GM12865 (cell line): ENCODE measurements at regions not wholly inside any gene's neighbourhood (a gene's known extent, or its start where the extent isn't known, plus 50 kb on each side); places are given as distances from the start of the nearest gene placed in this dataset.

Experiments used
- DNase-seq: peaks from one replicate; pipeline ENCODE4 v3.0.0; 2010; ENCODE audit warnings: low read depth
- H3K4me3 ChIP-seq: 2 replicates; pipeline ENCODE4 v1.5.1; 2011; ENCODE audit warnings: mild to moderate bottlenecking, low read depth, low read length, control low read depth
- TF ChIP-seq, protein P1 (sequence below): IDR thresholded peaks from 2 replicates; pipeline ENCODE4 v1.5.1; 2011; ENCODE audit warnings: low read length, control low read depth, low read depth, inconsistent platforms; ENCODE audit not compliant: insufficient read depth; ENCODE audit errors: missing control alignments

GRCh38 chr10:107665459-107665858 is 501.0 kb upstream of the SORCS1 start:
- no peak for DNase-seq
- TF ChIP-seq, protein P1, sequence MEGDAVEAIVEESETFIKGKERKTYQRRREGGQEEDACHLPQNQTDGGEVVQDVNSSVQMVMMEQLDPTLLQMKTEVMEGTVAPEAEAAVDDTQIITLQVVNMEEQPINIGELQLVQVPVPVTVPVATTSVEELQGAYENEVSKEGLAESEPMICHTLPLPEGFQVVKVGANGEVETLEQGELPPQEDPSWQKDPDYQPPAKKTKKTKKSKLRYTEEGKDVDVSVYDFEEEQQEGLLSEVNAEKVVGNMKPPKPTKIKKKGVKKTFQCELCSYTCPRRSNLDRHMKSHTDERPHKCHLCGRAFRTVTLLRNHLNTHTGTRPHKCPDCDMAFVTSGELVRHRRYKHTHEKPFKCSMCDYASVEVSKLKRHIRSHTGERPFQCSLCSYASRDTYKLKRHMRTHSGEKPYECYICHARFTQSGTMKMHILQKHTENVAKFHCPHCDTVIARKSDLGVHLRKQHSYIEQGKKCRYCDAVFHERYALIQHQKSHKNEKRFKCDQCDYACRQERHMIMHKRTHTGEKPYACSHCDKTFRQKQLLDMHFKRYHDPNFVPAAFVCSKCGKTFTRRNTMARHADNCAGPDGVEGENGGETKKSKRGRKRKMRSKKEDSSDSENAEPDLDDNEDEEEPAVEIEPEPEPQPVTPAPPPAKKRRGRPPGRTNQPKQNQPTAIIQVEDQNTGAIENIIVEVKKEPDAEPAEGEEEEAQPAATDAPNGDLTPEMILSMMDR, result no peak
- H3K4me3 ChIP-seq, result no peak overlapping the region

GRCh38 chr10:107657851-107658250 is 493.3 kb upstream of the SORCS1 start:
- TF ChIP-seq, protein P1, result no peak
- DNase-seq, result no peak
- H3K4me3 ChIP-seq, result no peak overlapping the region

- no peak overlapping the region for H3K4me3 ChIP-seq
- TF ChIP-seq, protein P1, result no peak
- peak; percentile 18 for DNase-seq
Measured at GRCh38 chr10:107656932-107657331, 492.4 kb upstream of the SORCS1 start.

- TF ChIP-seq, protein P1, result no peak
- DNase-seq, result peak; percentile 83
- peak overlapping the region; percentile 55 for H3K4me3 ChIP-seq
Measured at GRCh38 chr10:107653832-107654287, 489.4 kb upstream of the SORCS1 start.

- no peak for DNase-seq
- no peak overlapping the region for H3K4me3 ChIP-seq
- TF ChIP-seq, protein P1, result no peak
Measured at GRCh38 chr10:107650939-107651338, 486.4 kb upstream of the SORCS1 start.

- TF ChIP-seq, protein P1, result no peak
- H3K4me3 ChIP-seq, result no peak overlapping the region
- no peak for DNase-seq
Measured at GRCh38 chr10:107649249-107649648, 484.7 kb upstream of the SORCS1 start.

DNA sequence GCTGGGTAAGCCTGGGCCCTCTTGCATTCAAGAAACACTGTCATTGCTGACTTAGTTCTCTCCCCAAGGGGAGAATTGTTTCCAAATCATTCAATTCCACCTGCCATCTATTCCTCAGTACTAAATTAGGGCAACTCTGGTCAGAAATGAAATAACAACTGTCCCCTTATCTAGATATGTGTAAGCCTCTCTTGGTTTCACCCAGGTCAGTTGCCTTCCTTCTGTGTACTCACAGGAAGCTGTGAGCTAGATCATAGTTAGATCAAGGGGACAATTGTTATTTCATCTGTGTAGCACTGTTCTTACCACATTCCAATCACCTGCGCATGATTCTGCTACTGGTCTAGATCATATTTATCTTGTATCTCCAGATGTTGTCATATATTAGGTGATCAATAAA is 483.0 kb upstream of the SORCS1 start:
- no peak overlapping the region for H3K4me3 ChIP-seq
- TF ChIP-seq, protein P1, result no peak
- DNase-seq, result peak; percentile 73
